Panc1 (cell line): ENCODE measurements at regions not wholly inside any gene's neighbourhood (a gene's known extent, or its start where the extent isn't known, plus 50 kb on each side); places are given as distances from the start of the nearest gene placed in this dataset.

Source experiments
- ATAC-seq: fragments of 200-7000 bp; cut with Tn5 transposase; 2 replicates; pipeline ENCODE4 v1.9.1; 2020; ENCODE audit warnings: mild to moderate bottlenecking, moderate library complexity
- BruUV-seq: library from RNA; stranded (reverse); fragments of 400-500 nt; replicated peaks from 2 replicates; lab custom pipeline; 2021; lab: Mats Ljungman, UMichigan
- CTCF ChIA-PET: fragments of 300-600 bp; sonication (Branson Sonifier 250); formaldehyde crosslinking; loops from one replicate; lab custom pipeline; 2022; ENCODE audit warnings: antibody characterized with exemption; lab: Charles Lee
- POLR2A ChIA-PET: fragments of 300-600 bp; sonication (Branson Sonifier 250); formaldehyde crosslinking; loops from one replicate; lab custom pipeline; 2022; ENCODE audit warnings: antibody characterized with exemption; lab: Charles Lee
- DNase-seq: peaks from one replicate; pipeline ENCODE4 v3.0.0-alpha.2; 2010; ENCODE audit warnings: low read depth, low spot score
- H3K27ac ChIP-seq: 2 replicates; pipeline ENCODE4 v1.5.1; 2011; ENCODE audit warnings: mild to moderate bottlenecking, low read length, inconsistent platforms
- H3K27me3 ChIP-seq: fragments of 200-500 bp; sonication (Bioruptor generic); 2 replicates; pipeline ENCODE4 v1.6.0; 2014; ENCODE audit warnings: low read length, inconsistent platforms; ENCODE audit not compliant: control insufficient read depth, insufficient read depth
- H3K36me3 ChIP-seq: fragments of 200-500 bp; sonication (Bioruptor generic); 2 replicates; pipeline ENCODE4 v1.5.1; 2014; ENCODE audit warnings: inconsistent platforms, mild to moderate bottlenecking, low read length, moderate library complexity; ENCODE audit not compliant: control insufficient read depth, insufficient read depth
- H3K4me1 ChIP-seq: 2 replicates; pipeline ENCODE4 v1.5.1; 2011; ENCODE audit warnings: inconsistent platforms, mild to moderate bottlenecking, low read length, moderate library complexity; ENCODE audit not compliant: control insufficient read depth, insufficient read depth
- H3K4me3 ChIP-seq, 2 experiments: 2 replicates each; pipeline ENCODE4 v1.5.1; 2011 to 2012; ENCODE audit warnings: low read depth in 2 of 2, low read length in 2 of 2, mild to moderate bottlenecking in 2 of 2, inconsistent platforms in 1 of 2, moderate library complexity in 1 of 2
- H3K9me3 ChIP-seq: fragments of 200-500 bp; sonication (Bioruptor generic); 2 replicates; pipeline ENCODE4 v1.5.1; 2014; ENCODE audit warnings: low read depth, mild to moderate bottlenecking, inconsistent platforms, low read length, moderate library complexity; ENCODE audit not compliant: control insufficient read depth, insufficient read depth
- POLR2AphosphoS5 ChIP-seq: IDR thresholded peaks from 2 replicates; pipeline ENCODE4 v1.6.1; 2012; ENCODE audit warnings: mild to moderate bottlenecking, low read depth, low read length, moderate library complexity
- SIN3A ChIP-seq: IDR thresholded peaks from 2 replicates; pipeline ENCODE4 v1.6.1; 2012; ENCODE audit warnings: low read depth, mild to moderate bottlenecking, low read length, moderate library complexity, borderline replicate concordance; ENCODE audit not compliant: insufficient read depth
- TCF7L2 ChIP-seq: IDR thresholded peaks from 2 replicates; pipeline ENCODE4 v1.6.1; 2011; ENCODE audit warnings: mild to moderate bottlenecking, low read depth, low read length, inconsistent platforms
- in situ Hi-C: cut with HindIII; loops from 2 replicates; pipeline ENCODE4 v1.10.0; 2016; ENCODE audit warnings: low sequenced_read_pairs, low pct_unique_long_range_greater_than_20kb
- intact Hi-C: fragments of 100-400 bp; cut with micrococcal nuclease; formaldehyde crosslinking; loops from one replicate; pipeline ENCODE4 v1.10.0; 2022; ENCODE audit not compliant: unreplicated experiment
- TF ChIP-seq, protein P1 (sequence below): fragments of 450-650 bp; IDR thresholded peaks from 2 replicates; pipeline ENCODE4 v1.5.1; 2017; ENCODE audit warnings: mild to moderate bottlenecking
- TF ChIP-seq, protein P2 (sequence below), 2 experiments: IDR thresholded peaks; 2 replicates each; pipeline ENCODE4 v1.6.1; 2011 to 2012; ENCODE audit warnings: low read depth in 2 of 2, control low read depth in 1 of 2, low read length in 1 of 2, mild to moderate bottlenecking in 1 of 2, moderate library complexity in 1 of 2; ENCODE audit not compliant: insufficient read depth in 1 of 2

DNA sequence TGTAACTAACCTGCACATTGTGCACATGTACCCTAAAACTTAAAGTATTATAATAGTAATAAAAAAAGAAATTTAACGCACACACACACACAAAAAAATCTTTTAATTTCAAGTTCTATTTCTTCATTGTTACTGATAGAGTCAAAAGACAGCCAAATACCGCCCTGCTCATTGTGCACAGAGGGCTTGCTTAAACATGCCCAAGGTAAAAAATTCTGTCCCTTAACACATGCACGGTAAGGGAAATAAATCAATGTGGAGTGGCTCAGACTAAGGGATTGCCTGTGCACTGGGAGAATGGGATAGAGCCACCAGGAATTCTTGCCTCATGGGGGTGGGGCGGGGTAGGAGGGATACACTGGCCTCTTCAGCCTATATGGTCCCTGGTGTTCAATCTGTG is 468.0 kb downstream of the NUP35 start:
- no peak for ATAC-seq
- ChIA-PET POLR2A (no interaction called here), CTCF (no interaction called here)

DNA sequence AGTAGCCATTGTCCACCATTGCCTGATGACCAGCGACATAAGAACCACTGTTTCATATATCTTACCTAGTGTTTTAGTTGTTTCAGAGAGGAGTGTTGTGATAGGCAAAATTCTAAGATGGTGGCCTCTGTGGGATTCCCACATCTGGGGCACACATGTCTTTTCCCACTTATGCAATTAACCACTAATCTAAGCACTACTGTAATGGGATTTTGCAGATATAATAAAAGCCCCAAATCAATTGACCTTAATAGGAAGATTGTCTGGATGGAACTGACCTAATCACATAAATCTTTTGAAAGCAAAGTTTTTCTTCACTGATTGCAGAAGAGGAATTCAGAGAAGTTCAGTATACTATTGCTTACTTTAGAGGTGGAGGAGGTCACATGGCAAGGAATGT is 469.9 kb downstream of the NUP35 start:
- H3K4me3 ChIP-seq, result no peak overlapping the region
- H3K27me3 ChIP-seq, result no peaks in the 10 kb centered on the region
- TF ChIP-seq POLR2AphosphoS5 (no peak), SIN3A (no peak), TCF7L2 (no peak)
- TF ChIP-seq, protein P1, sequence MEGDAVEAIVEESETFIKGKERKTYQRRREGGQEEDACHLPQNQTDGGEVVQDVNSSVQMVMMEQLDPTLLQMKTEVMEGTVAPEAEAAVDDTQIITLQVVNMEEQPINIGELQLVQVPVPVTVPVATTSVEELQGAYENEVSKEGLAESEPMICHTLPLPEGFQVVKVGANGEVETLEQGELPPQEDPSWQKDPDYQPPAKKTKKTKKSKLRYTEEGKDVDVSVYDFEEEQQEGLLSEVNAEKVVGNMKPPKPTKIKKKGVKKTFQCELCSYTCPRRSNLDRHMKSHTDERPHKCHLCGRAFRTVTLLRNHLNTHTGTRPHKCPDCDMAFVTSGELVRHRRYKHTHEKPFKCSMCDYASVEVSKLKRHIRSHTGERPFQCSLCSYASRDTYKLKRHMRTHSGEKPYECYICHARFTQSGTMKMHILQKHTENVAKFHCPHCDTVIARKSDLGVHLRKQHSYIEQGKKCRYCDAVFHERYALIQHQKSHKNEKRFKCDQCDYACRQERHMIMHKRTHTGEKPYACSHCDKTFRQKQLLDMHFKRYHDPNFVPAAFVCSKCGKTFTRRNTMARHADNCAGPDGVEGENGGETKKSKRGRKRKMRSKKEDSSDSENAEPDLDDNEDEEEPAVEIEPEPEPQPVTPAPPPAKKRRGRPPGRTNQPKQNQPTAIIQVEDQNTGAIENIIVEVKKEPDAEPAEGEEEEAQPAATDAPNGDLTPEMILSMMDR, result no peak
- TF ChIP-seq, protein P2, sequence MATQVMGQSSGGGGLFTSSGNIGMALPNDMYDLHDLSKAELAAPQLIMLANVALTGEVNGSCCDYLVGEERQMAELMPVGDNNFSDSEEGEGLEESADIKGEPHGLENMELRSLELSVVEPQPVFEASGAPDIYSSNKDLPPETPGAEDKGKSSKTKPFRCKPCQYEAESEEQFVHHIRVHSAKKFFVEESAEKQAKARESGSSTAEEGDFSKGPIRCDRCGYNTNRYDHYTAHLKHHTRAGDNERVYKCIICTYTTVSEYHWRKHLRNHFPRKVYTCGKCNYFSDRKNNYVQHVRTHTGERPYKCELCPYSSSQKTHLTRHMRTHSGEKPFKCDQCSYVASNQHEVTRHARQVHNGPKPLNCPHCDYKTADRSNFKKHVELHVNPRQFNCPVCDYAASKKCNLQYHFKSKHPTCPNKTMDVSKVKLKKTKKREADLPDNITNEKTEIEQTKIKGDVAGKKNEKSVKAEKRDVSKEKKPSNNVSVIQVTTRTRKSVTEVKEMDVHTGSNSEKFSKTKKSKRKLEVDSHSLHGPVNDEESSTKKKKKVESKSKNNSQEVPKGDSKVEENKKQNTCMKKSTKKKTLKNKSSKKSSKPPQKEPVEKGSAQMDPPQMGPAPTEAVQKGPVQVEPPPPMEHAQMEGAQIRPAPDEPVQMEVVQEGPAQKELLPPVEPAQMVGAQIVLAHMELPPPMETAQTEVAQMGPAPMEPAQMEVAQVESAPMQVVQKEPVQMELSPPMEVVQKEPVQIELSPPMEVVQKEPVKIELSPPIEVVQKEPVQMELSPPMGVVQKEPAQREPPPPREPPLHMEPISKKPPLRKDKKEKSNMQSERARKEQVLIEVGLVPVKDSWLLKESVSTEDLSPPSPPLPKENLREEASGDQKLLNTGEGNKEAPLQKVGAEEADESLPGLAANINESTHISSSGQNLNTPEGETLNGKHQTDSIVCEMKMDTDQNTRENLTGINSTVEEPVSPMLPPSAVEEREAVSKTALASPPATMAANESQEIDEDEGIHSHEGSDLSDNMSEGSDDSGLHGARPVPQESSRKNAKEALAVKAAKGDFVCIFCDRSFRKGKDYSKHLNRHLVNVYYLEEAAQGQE (IDR thresholded peaks at IDR 0.05; ENCODE audit: insufficient read depth in 1 of 2, low read depth in 2 of 2, low read length in 1 of 2), result no peak
- POLR2A ChIA-PET, result no interaction called here
- CTCF ChIA-PET, result no interaction called here
- ATAC-seq (no peak), DNase-seq (no peak)
- no peaks in the 10 kb centered on the region for H3K4me1 ChIP-seq
- no peaks in the 10 kb centered on the region for H3K36me3 ChIP-seq
- intact Hi-C loops (no loop called here), in situ Hi-C loops (no loop called here)
- no peaks in the 10 kb centered on the region for H3K9me3 ChIP-seq
- H3K27ac ChIP-seq, result no peak overlapping the region
- BruUV-seq, result no TSS peak

More for the DNA sequence above, 468.0 kb downstream of the NUP35 start:
- Histone ChIP-seq H3K4me3 (no peak overlapping the region), H3K4me1 (no peaks in the 10 kb centered on the region), H3K9me3 (no peaks in the 10 kb centered on the region), H3K27me3 (no peaks in the 10 kb centered on the region), H3K36me3 (no peaks in the 10 kb centered on the region), H3K27ac (no peak overlapping the region)
- intact Hi-C loops, result no loop called here
- no peak for TF ChIP-seq TCF7L2
- no peak for TF ChIP-seq SIN3A
- TF ChIP-seq, protein P2 (IDR thresholded peaks at IDR 0.05; ENCODE audit: insufficient read depth in 1 of 2, low read depth in 2 of 2, low read length in 1 of 2), result no peak
- TF ChIP-seq, protein P1, result no peak
- no peak for TF ChIP-seq POLR2AphosphoS5
- BruUV-seq, result no TSS peak
- DNase-seq, result no peak
- in situ Hi-C loops, result no loop called here
